Nephron progenitor cell (in vitro differentiated cells): ENCODE measurements at regions not wholly inside any gene's neighbourhood (a gene's known extent, or its start where the extent isn't known, plus 50 kb on each side); places are given as distances from the start of the nearest gene placed in this dataset.

Experiments used
- DNase-seq: peaks from one replicate; pipeline ENCODE4 v3.0.0; 2021
- H3K27ac Mint-ChIP-seq: 2 replicates; pipeline ENCODE4 v1.8.0; 2021; ENCODE audit warnings: mild to moderate bottlenecking, moderate library complexity, mixed read lengths
- H3K27me3 Mint-ChIP-seq: 2 replicates; pipeline ENCODE4 v1.8.0; 2021; ENCODE audit warnings: mild to moderate bottlenecking, low read depth, mixed read lengths; ENCODE audit not compliant: poor library complexity
- H3K36me3 Mint-ChIP-seq: 2 replicates; pipeline ENCODE4 v1.8.0; 2021; ENCODE audit warnings: low read depth, mixed read lengths
- H3K4me1 Mint-ChIP-seq: 2 replicates; pipeline ENCODE4 v1.8.0; 2021; ENCODE audit warnings: mixed read lengths
- H3K4me3 Mint-ChIP-seq: 2 replicates; pipeline ENCODE4 v1.8.0; 2021; ENCODE audit warnings: mild to moderate bottlenecking, moderate library complexity, mixed read lengths
- H3K9me3 Mint-ChIP-seq: 2 replicates; pipeline ENCODE4 v1.8.0; 2021; ENCODE audit warnings: mild to moderate bottlenecking, moderate library complexity, mixed read lengths
- CTCF ChIP-seq: fragments of 200-600 bp; sonication (generic); IDR thresholded peaks from 2 replicates; pipeline ENCODE4 v1.5.0; 2021; ENCODE audit warnings: antibody characterized with exemption

DNA sequence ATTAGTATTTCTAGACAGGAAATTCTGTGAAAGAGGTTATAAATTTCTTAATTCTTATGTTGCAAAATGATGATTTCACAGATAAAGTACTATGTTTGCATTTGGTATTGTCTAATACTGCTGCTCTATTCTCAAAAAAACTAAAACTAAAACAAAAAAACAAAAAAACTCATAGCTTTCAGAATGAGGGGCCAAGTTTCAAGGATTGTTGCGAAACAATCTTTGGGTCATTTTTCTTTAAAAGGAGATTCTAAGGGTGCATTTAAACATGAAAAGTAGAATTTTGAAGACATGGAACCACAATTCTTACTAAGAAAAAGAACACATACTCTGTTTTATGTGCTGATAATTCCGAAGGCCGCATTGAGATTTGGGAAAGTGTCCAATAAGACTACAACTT, 645.1 kb downstream of the ADGRL2 start:
- Mint-ChIP-seq H3K27me3 (no peaks in the 10 kb centered on the region), H3K4me3 (no peak overlapping the region)

DNA sequence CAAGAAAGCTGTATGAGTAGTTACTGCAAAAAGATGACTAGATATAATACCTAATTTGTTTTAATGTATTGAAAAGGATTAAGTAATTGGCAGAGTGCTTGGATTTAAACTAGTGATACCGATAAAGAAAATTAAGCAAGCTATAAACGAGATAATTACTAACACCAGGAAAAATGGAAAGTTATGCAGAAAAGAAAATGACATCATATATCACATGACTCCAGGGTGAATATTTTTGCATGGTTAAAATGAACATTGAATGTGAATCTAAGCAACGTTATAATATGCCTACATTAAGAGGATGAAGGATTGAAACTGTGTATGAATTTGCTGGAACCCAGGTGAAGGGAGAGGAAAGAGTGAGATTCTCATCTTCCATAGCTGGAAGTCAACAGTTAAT, 644.4 kb downstream of the ADGRL2 start:
- Mint-ChIP-seq H3K4me1 (peaks cover 6% of the 10 kb centered on the region), H3K36me3 (no peaks in the 10 kb centered on the region), H3K4me3 (no peak overlapping the region), H3K9me3 (no peaks in the 10 kb centered on the region), H3K27me3 (no peaks in the 10 kb centered on the region), H3K27ac (no peak overlapping the region)
- no peak for DNase-seq
- TF ChIP-seq CTCF = no peak

More for the DNA sequence above, 645.1 kb downstream of the ADGRL2 start:
- DNase-seq = no peak
- Mint-ChIP-seq H3K9me3 (no peaks in the 10 kb centered on the region), H3K4me1 (peaks cover 6% of the 10 kb centered on the region), H3K27ac (no peak overlapping the region), H3K36me3 (no peaks in the 10 kb centered on the region)
- no peak for TF ChIP-seq CTCF

GRCh38 chr1:82441402-82441801, 640.7 kb downstream of the ADGRL2 start:
- Mint-ChIP-seq H3K9me3 (no peaks in the 10 kb centered on the region), H3K4me1 (no peaks in the 10 kb centered on the region), H3K4me3 (no peak overlapping the region), H3K36me3 (no peaks in the 10 kb centered on the region), H3K27ac (no peak overlapping the region), H3K27me3 (no peaks in the 10 kb centered on the region)
- TF ChIP-seq CTCF = no peak
- no peak for DNase-seq

DNA sequence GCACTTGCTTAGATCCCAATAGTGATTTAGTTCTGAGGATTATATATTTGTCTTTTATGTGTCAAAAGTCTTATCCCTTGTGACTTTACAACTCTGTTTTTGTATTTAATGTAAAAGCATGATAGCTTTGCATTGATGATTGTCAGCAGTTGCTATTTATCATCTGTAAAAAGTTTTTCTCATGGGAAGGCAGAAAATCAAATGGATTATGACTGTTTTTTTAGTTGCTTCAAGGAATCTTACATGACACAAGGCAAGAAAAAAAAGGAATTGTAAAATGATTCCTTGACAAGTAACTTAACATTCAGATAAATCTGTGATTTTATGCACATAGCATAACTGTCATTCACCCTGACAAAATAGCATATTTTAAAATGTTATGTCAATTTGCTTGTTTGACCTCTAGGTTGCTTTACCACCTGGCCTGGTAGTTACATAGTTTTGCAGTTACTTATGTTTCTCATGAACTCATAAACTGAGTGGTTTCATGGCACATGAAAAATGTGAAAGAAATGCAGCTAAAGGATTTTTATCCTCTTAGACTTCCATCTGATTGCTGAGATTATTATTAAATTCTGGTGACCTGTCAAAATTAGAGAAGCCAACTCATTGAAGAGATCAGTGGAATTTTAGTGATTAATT, 622.6 kb downstream of the ADGRL2 start:
- Mint-ChIP-seq H3K4me1 (peaks cover 25% of the 10 kb centered on the region), H3K27me3 (no peaks in the 10 kb centered on the region), H3K9me3 (no peaks in the 10 kb centered on the region), H3K36me3 (no peaks in the 10 kb centered on the region), H3K4me3 (no peak overlapping the region), H3K27ac (no peak overlapping the region)
- DNase-seq = no peak
- no peak for TF ChIP-seq CTCF

DNA sequence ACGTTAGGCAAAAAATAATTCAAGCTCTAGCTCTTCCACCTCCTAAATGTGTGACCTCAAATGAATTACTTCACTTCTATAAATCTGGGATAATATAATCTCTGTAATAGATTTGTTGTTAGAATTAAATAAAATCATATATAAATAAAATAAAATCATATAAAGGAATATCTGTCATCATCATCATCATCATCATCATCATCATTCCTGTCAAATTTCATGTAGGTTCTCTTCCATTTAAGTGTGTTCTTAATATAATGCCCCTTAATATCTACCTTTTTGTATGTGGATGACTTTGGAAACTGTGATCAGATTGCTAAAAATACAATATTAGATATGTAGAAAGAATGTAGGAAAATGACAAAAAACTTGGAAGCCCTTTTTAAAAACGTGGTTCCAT, 621.0 kb downstream of the ADGRL2 start:
- Mint-ChIP-seq H3K27me3 (no peaks in the 10 kb centered on the region), H3K4me3 (no peak overlapping the region), H3K9me3 (no peaks in the 10 kb centered on the region), H3K36me3 (no peaks in the 10 kb centered on the region), H3K4me1 (peaks cover 25% of the 10 kb centered on the region), H3K27ac (no peak overlapping the region)
- DNase-seq = no peak
- TF ChIP-seq CTCF = no peak

DNA sequence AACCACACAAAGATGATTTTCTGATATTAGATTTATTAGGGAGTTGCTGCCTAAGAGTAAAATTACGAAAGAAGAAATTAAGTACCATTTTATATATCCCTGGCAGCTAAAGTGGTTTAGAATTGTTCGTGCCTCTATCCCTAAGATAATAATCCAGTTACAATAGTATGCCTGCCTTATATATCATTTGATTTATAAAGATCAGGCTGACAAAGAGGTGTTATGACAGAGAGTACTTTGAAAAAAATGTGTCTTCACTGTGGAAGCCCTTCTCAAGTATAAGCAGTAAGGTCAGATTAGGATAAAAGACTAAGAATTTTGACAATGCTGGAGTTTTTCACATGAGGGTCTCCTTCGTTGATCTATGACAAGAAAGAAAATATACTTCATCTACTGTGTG, 619.9 kb downstream of the ADGRL2 start:
- H3K27ac Mint-ChIP-seq = no peak overlapping the region
- no peak overlapping the region for H3K4me3 Mint-ChIP-seq
- peaks cover 25% of the 10 kb centered on the region for H3K4me1 Mint-ChIP-seq
- no peaks in the 10 kb centered on the region for H3K36me3 Mint-ChIP-seq
- no peak for DNase-seq
- H3K27me3 Mint-ChIP-seq = no peaks in the 10 kb centered on the region
- no peak for TF ChIP-seq CTCF
- H3K9me3 Mint-ChIP-seq = peaks cover 5% of the 10 kb centered on the region
